ENCODE measurements at regions not wholly inside any gene's neighbourhood (a gene's known extent, or its start where the extent isn't known, plus 50 kb on each side); places are given as distances from the start of the nearest gene placed in this dataset.

- DNase-seq (ENCODE audit: low read depth in 2 of 2), result no peak
These were observed 354.3 kb downstream of the BUD13 start for GRCh38 chr11:116418388-116419041.

GRCh38 chr11:116416852-116417251, 355.9 kb downstream of the BUD13 start:
- DNase-seq (ENCODE audit: low read depth in 2 of 2), result no peak

- no peak for DNase-seq (ENCODE audit: low read depth in 2 of 2)
These were observed 357.7 kb downstream of the BUD13 start for GRCh38 chr11:116415095-116415494.

- DNase-seq (ENCODE audit: low read depth in 2 of 2), result no peak
These were observed 358.4 kb downstream of the BUD13 start for GRCh38 chr11:116414357-116414880.

GRCh38 chr11:116413301-116414242, 359.2 kb downstream of the BUD13 start:
- no peak for DNase-seq (ENCODE audit: low read depth in 2 of 2)

GRCh38 chr11:116412118-116412889, 360.5 kb downstream of the BUD13 start:
- no peak for DNase-seq (ENCODE audit: low read depth in 2 of 2)

- DNase-seq (ENCODE audit: low read depth in 2 of 2), result no peak
These were observed 363.5 kb downstream of the BUD13 start for GRCh38 chr11:116409238-116409637.

- DNase-seq (ENCODE audit: low read depth in 2 of 2), result no peak
These were observed 366.7 kb downstream of the BUD13 start for GRCh38 chr11:116406042-116406441.

- DNase-seq (ENCODE audit: low read depth in 2 of 2), result no peak
These were observed 368.4 kb downstream of the BUD13 start for GRCh38 chr11:116404462-116404798.

- DNase-seq (ENCODE audit: low read depth in 2 of 2), result no peak
These were observed 368.9 kb downstream of the BUD13 start for GRCh38 chr11:116403794-116404461.

- DNase-seq (ENCODE audit: low read depth in 2 of 2), result no peak
These were observed 372.7 kb downstream of the BUD13 start for GRCh38 chr11:116400081-116400480.

GRCh38 chr11:116397602-116398084, 375.1 kb downstream of the BUD13 start:
- no peak for DNase-seq (ENCODE audit: low read depth in 2 of 2)

GRCh38 chr11:116396331-116396730, 376.5 kb downstream of the BUD13 start:
- no peak for DNase-seq (ENCODE audit: low read depth in 2 of 2)

GRCh38 chr11:116394022-116394421, 378.8 kb downstream of the BUD13 start:
- no peak for DNase-seq (ENCODE audit: low read depth in 2 of 2)

- DNase-seq (ENCODE audit: low read depth in 2 of 2), result no peak
These were observed 381.8 kb downstream of the BUD13 start for GRCh38 chr11:116390963-116391362.

GRCh38 chr11:116388146-116388545, 384.6 kb downstream of the BUD13 start:
- DNase-seq (ENCODE audit: low read depth in 2 of 2), result no peak

- no peak for DNase-seq (ENCODE audit: low read depth in 2 of 2)
These were observed 385.1 kb downstream of the BUD13 start for GRCh38 chr11:116387641-116388040.

- DNase-seq (ENCODE audit: low read depth in 2 of 2), result no peak
These were observed 386.6 kb downstream of the BUD13 start for GRCh38 chr11:116386118-116386699.

- no peak for DNase-seq (ENCODE audit: low read depth in 2 of 2)
These were observed 387.9 kb downstream of the BUD13 start for GRCh38 chr11:116384876-116385275.

GRCh38 chr11:116384407-116384806, 388.4 kb downstream of the BUD13 start:
- DNase-seq (ENCODE audit: low read depth in 2 of 2), result no peak

Measured in activated CD8-positive, alpha-beta memory T cell treated with anti-CD3 and anti-CD28 coated beads for 4 hours (primary cell).